SK-N-SH (cell line): ENCODE measurements at regions not wholly inside any gene's neighbourhood (a gene's known extent, or its start where the extent isn't known, plus 50 kb on each side); places are given as distances from the start of the nearest gene placed in this dataset.

ENCODE experiments used
- CTCF ChIA-PET: fragments of 300-600, 350-600 bp; formaldehyde crosslinking; extraction: SDS; loops from one replicate; lab custom pipeline; 2021; lab: Yijun Ruan, JAX
- POLR2A ChIA-PET: fragments of 350-600 bp; sonication (Branson Sonifier 250); formaldehyde crosslinking; extraction: SDS; loops from one replicate; lab custom pipeline; 2020; ENCODE audit warnings: antibody characterized with exemption, inconsistent platforms; lab: Yijun Ruan, JAX
- DNase-seq: peaks from one replicate; pipeline ENCODE4 v3.0.0; 2012
- H2AFZ ChIP-seq: fragments of 200-600 bp; sonication (generic); 2 replicates; pipeline ENCODE4 v1.8.1; 2016; ENCODE audit warnings: antibody characterized with exemption, mild to moderate bottlenecking, low read depth
- H3F3A ChIP-seq: fragments of 200-600 bp; sonication (generic); replicated peaks from 2 replicates; pipeline ENCODE3; 2016; ENCODE audit warnings: antibody characterized with exemption, mild to moderate bottlenecking; ENCODE audit not compliant: insufficient read depth
- H3K27ac ChIP-seq, 2 experiments: fragments of 200-500 bp in 1 of 2; fragments of 200-600 bp in 1 of 2; sonication (Bioruptor generic) in 1 of 2; sonication (generic), shearing (Covaris generic) in 1 of 2; 2 replicates each; pipeline versions ENCODE4 v1.5.1 to v1.6.1; 2014 to 2016; ENCODE audit warnings: low read depth in 2 of 2, inconsistent platforms in 1 of 2, low read length in 1 of 2, mild to moderate bottlenecking in 1 of 2, mixed read lengths in 1 of 2
- H3K27me3 ChIP-seq: fragments of 200-600 bp; sonication (generic), shearing (Covaris generic); 2 replicates; pipeline ENCODE4 v1.6.1; 2016; ENCODE audit warnings: mixed run types; ENCODE audit not compliant: insufficient read depth
- H3K36me3 ChIP-seq, 2 experiments: fragments of 200-500 bp in 1 of 2; fragments of 200-600 bp in 1 of 2; sonication (Bioruptor generic) in 1 of 2; sonication (generic) in 1 of 2; replicated peaks in 1 of 2; 2 replicates each; pipeline versions ENCODE3 to v1.5.1; 2014 to 2016; ENCODE audit warnings: low read length in 1 of 2, mild to moderate bottlenecking in 1 of 2; ENCODE audit not compliant: insufficient read depth in 2 of 2, control insufficient read depth in 1 of 2
- H3K4me1 ChIP-seq, 2 experiments: fragments of 200-500 bp in 1 of 2; fragments of 200-600 bp in 1 of 2; sonication (Bioruptor generic) in 1 of 2; sonication (generic), shearing (Covaris generic) in 1 of 2; 2 replicates each; pipeline versions ENCODE4 v1.5.1 to v1.6.1; 2014 to 2016; ENCODE audit warnings: low read depth in 1 of 2, low read length in 1 of 2, mixed run types in 1 of 2; ENCODE audit not compliant: insufficient read depth in 2 of 2, control insufficient read depth in 1 of 2
- H3K4me2 ChIP-seq: fragments of 200-600 bp; sonication (generic), shearing (Covaris generic); 2 replicates; pipeline ENCODE4 v1.6.1; 2017; ENCODE audit warnings: mixed run types
- H3K4me3 ChIP-seq, 2 experiments: fragments of 200-500 bp in 1 of 2; fragments of 200-600 bp in 1 of 2; sonication (Bioruptor generic) in 1 of 2; sonication (generic), shearing (Covaris generic) in 1 of 2; 2 replicates each; pipeline versions ENCODE4 v1.5.1 to v1.8.1; 2014 to 2016; ENCODE audit warnings: low read depth in 2 of 2, inconsistent platforms in 1 of 2, low read length in 1 of 2, mild to moderate bottlenecking in 1 of 2, mixed read lengths in 1 of 2, moderate library complexity in 1 of 2
- H3K79me2 ChIP-seq: fragments of 200-600 bp; sonication (generic); 2 replicates; pipeline ENCODE4 v1.8.1; 2017; ENCODE audit warnings: mild to moderate bottlenecking; ENCODE audit not compliant: insufficient read depth
- H3K9ac ChIP-seq: fragments of 200-600 bp; sonication (generic); 2 replicates; pipeline ENCODE4 v1.6.1; 2017; ENCODE audit warnings: mixed run types
- H3K9me2 ChIP-seq: fragments of 200-600 bp; sonication (generic); 2 replicates; pipeline ENCODE4 v1.6.1; 2017; ENCODE audit warnings: mixed run types
- H3K9me3 ChIP-seq: fragments of 200-600 bp; sonication (generic); 2 replicates; pipeline ENCODE4 v1.6.1; 2017; ENCODE audit warnings: mixed run types, mild to moderate bottlenecking, moderate library complexity
- H4K20me1 ChIP-seq: fragments of 200-600 bp; sonication (generic); 2 replicates; pipeline ENCODE4 v1.6.1; 2017; ENCODE audit warnings: mild to moderate bottlenecking, mixed run types; ENCODE audit not compliant: insufficient read depth
- CTCF ChIP-seq: fragments of 200-600 bp; sonication (generic); IDR thresholded peaks from 2 replicates; pipeline ENCODE4 v1.6.1; 2017; ENCODE audit warnings: antibody characterized with exemption, mild to moderate bottlenecking, moderate library complexity
- EP300 ChIP-seq, 2 experiments: IDR thresholded peaks; 2 replicates each; pipeline versions ENCODE4 v1.4.0 to v1.6.1; 2012; ENCODE audit warnings: borderline replicate concordance in 1 of 2, low read depth in 1 of 2, low read length in 1 of 2
- FOSL2 ChIP-seq: IDR thresholded peaks from 2 replicates; pipeline ENCODE4 v1.4.0; 2012; ENCODE audit warnings: low read depth, mild to moderate bottlenecking, moderate library complexity, borderline replicate concordance
- FOXJ3 ChIP-seq: sonication (generic); formaldehyde crosslinking; IDR thresholded peaks from 2 replicates; pipeline ENCODE4 v1.5.1; 2020; ENCODE audit warnings: mild to moderate bottlenecking, missing genetic modification reagents
- FOXM1 ChIP-seq: IDR thresholded peaks from 2 replicates; pipeline ENCODE4 v1.4.0; 2012; ENCODE audit warnings: low read depth, mild to moderate bottlenecking
- IRF3 ChIP-seq: fragments of 150-350 bp; IDR thresholded peaks from 2 replicates; pipeline ENCODE4 v1.6.1; 2016; ENCODE audit warnings: mild to moderate bottlenecking, low read depth, low read length
- JUND ChIP-seq: IDR thresholded peaks from 2 replicates; pipeline ENCODE4 v1.4.0; 2012
- MAX ChIP-seq: IDR thresholded peaks from 2 replicates; pipeline ENCODE4 v1.4.0; 2012; ENCODE audit warnings: low read depth
- PBX3 ChIP-seq: IDR thresholded peaks from 2 replicates; pipeline ENCODE4; 2012
- RAD21 ChIP-seq: IDR thresholded peaks from 2 replicates; pipeline ENCODE4 v1.6.1; 2012; ENCODE audit warnings: mild to moderate bottlenecking, low read length
- RCOR1 ChIP-seq: fragments of 150-350 bp; IDR thresholded peaks from 2 replicates; pipeline ENCODE4 v1.6.1; 2017; ENCODE audit warnings: antibody characterized with exemption, low read length
- RXRA ChIP-seq: IDR thresholded peaks from 2 replicates; pipeline ENCODE4 v1.4.0; 2012; ENCODE audit warnings: low read depth, mild to moderate bottlenecking, borderline replicate concordance
- TAF1 ChIP-seq: IDR thresholded peaks from 2 replicates; pipeline ENCODE4 v1.6.1; 2012; ENCODE audit warnings: low read depth, mild to moderate bottlenecking, low read length, moderate library complexity, borderline replicate concordance
- TCF12 ChIP-seq: IDR thresholded peaks from 2 replicates; pipeline ENCODE4 v1.4.0; 2012
- USF2 ChIP-seq: fragments of 150-350 bp; IDR thresholded peaks from 2 replicates; pipeline ENCODE4 v1.6.1; 2017; ENCODE audit warnings: antibody characterized with exemption, low read length, low read depth, borderline replicate concordance
- WGBS: methylation state at CpG from one replicate; pipeline ENCODE4 v1.1.6; 2017; ENCODE audit warnings: low lambda C conversion rate; 5-methylcytosine and 5-hydroxymethylcytosine counted together

- no peak for TF ChIP-seq RCOR1
- no peak for TF ChIP-seq MAX
- no peak for TF ChIP-seq TCF12
- TF ChIP-seq CTCF, result no peak
- no peak for TF ChIP-seq RXRA
- TF ChIP-seq USF2, result no peak
- TF ChIP-seq TAF1, result no peak
- TF ChIP-seq IRF3, result no peak
- no peak for TF ChIP-seq JUND
- no peak for TF ChIP-seq EP300 (IDR thresholded peaks at IDR 0.05; ENCODE audit: borderline replicate concordance in 1 of 2, low read depth in 1 of 2, low read length in 1 of 2)
- no peak for TF ChIP-seq RAD21
- no peak for TF ChIP-seq FOXM1
- TF ChIP-seq, all 33 proteins: peak for 0
- Histone ChIP-seq H3K27me3 (no peaks in the 10 kb centered on the region), H3K9me2 (no peaks in the 10 kb centered on the region), H3K79me2 (no peaks in the 10 kb centered on the region), H3K27ac (no peak overlapping the region), H3K4me2 (no peak overlapping the region), H3K36me3 (peaks cover 2 to 10% of the 10 kb centered on the region in 2 experiments), H3F3A (no peaks in the 10 kb centered on the region), H3K9me3 (no peaks in the 10 kb centered on the region), H2AFZ (no peak overlapping the region), H3K9ac (no peak overlapping the region), H3K4me1 (peaks cover 2 to 16% of the 10 kb centered on the region in 2 experiments; a peak in 3 of 4 replicates), H3K4me3 (no peak overlapping the region), H4K20me1 (no peaks in the 10 kb centered on the region)
- ChIA-PET POLR2A (no interaction called here), CTCF (interaction anchor here (1.1 to 1.2 kb wide), 2 partner anchors 22 to 236 kb away, joined by 4 to 5 read pairs; no protein-coding TSS in a partner anchor)
- no peak for DNase-seq
- 65% methylated on average over 4 of the region's 4 CpGs for WGBS
Observed at GRCh38 chr2:196314780-196315179, 143.4 kb upstream of the STK17B start.

- no peaks in the 10 kb centered on the region for H3K9me3 ChIP-seq
- H3K9ac ChIP-seq, result no peak overlapping the region
- H3K4me1 ChIP-seq, result peaks cover 2 to 16% of the 10 kb centered on the region in 2 experiments; a peak in 2 of 4 replicates
- peak overlapping the region in 1 of 2 experiments; percentile 16; a peak in 1 of 4 replicates for H3K27ac ChIP-seq
- CTCF ChIA-PET, result interaction anchor here (0.8 to 1.2 kb wide), 2 partner anchors 21 to 22 kb away, joined by 3 to 5 read pairs; no protein-coding TSS in a partner anchor
- no peaks in the 10 kb centered on the region for H3K9me2 ChIP-seq
- no peaks in the 10 kb centered on the region for H4K20me1 ChIP-seq
- no peaks in the 10 kb centered on the region for H3F3A ChIP-seq
- no peaks in the 10 kb centered on the region for H3K79me2 ChIP-seq
- peaks cover 2 to 10% of the 10 kb centered on the region in 2 experiments for H3K36me3 ChIP-seq
- no peak overlapping the region for H2AFZ ChIP-seq
- no peak overlapping the region for H3K4me3 ChIP-seq
- TF ChIP-seq TAF1, result no peak
- no peak for TF ChIP-seq FOXJ3 (CRISPR knock-in tag)
- TF ChIP-seq FOSL2, result peak; percentile 30; the same call in 1 of the 2 replicates
- peak; percentile 36; the same call in 1 of the 2 replicates for TF ChIP-seq JUND
- peak; percentile 62 for TF ChIP-seq PBX3
- TF ChIP-seq, all 33 proteins: peak for 3
- no peaks in the 10 kb centered on the region for H3K27me3 ChIP-seq
- DNase-seq, result no peak
- POLR2A ChIA-PET, result no interaction called here
- no peak overlapping the region for H3K4me2 ChIP-seq
- 63% methylated on average over 3 of the region's 3 CpGs for WGBS
Observed at GRCh38 chr2:196315388-196316049, 144.1 kb upstream of the STK17B start.
